ENCODE measurements at regions not wholly inside any gene's neighbourhood (a gene's known extent, or its start where the extent isn't known, plus 50 kb on each side); places are given as distances from the start of the nearest gene placed in this dataset.

DNA sequence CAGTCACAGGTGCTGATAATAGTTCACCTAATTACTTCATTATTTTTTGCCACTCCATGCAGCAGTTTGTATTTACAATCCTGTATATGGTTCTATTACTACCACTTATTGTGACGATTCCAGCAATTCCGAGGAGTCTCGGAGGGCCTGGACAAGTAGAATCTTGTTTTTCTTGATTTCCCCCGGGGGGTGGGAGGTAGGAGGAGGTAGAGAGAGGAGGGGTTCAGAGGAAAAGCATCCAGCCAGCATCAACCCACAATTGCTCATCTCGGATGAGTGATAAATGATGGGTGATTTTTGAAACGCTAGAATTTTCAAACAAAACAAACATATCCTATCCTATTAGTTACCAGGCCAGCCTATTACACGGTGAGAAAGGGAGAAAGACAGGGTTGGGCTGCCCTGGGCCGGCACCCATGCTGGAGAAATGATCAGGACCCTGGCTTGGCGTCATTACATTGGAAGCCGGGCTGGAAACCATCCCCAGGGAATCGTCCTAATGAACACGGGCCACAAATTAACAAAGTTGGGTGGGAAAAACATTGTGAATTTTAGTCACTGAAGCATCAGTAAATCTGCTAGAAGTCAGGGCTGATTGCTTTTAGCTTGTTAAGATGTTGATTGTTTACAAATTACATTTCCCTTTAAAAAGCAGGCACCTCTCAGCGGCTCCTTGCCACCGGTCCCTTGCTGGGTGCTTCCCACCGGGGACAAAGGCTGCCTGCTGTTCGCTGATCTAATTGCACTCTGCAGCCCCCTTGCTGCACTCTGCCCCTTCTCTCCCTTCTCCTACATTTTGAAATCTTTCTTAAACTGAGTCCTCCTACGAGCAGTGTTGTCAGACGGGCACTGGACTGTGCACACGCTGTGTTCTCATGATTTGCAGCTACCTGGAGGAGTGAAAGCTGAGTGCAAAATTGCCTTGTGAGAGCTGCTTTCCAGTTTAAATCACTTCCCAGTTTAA lies 95.5 kb downstream of the FAM204A start:
- no peak for DNase-seq (ENCODE audit: low read depth, low spot score)

DNA sequence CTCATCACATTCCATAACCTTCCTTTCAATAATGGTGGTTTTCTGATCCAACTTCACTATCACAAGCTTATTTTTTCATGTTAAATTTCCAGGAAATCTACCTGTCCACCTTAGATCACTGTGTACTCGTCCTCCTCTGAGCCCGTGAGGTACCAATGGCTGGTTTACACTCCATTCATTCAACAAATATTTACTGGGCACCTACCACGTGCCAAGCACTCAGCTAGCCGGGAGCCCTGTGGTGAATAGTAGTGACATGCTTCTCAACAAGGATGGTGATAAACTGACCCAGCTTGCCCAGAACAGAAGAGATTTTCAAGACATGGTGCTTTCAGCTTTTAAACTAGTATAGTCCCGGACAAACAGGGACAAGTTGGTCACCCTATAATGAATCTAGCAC lies 98.2 kb downstream of the FAM204A start:
- DNase-seq (ENCODE audit: low read depth, low spot score) = no peak

DNA sequence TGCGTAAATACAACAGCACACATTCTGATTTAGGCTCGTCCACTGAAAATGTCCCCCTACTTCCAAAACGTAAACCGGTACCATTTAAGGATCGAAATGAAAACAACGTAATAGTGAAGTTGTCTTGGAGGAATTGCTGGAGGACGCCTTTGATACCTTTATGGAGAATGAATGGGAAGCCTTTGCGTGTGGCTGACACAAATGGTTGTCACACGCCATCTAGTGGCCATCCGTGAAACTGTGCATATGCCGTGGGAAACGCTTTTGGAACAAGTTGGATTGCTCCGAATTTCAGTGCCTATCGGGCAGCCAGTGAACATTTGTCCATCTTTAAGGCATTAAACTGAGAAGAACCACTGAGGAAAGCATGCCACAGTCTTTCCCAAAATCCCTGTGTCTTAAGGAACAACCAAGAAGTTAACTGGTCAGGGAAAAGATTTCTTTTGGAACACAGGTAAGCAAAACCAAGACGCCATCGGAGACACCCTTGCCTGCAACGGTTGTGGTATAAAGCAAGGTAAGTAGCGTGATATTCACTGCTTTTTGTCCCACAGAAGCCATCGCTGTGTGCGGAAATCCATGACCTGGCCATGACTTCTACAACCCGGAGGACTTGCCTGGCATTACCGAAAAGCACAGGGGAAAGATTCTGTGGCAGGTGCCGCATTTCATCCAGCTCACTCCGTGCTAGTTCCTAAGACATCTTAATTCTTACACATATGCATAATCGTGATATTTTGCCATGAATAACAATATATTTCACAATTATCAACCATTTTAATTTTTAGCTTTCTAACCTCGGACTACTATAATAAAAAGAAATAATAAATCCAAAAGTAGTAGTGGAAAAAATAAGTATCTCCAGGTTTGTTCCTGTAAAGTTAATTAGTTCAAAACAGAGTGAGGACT lies 100.6 kb downstream of the FAM204A start:
- peak; percentile 32 for DNase-seq (ENCODE audit: low read depth, low spot score)

DNA sequence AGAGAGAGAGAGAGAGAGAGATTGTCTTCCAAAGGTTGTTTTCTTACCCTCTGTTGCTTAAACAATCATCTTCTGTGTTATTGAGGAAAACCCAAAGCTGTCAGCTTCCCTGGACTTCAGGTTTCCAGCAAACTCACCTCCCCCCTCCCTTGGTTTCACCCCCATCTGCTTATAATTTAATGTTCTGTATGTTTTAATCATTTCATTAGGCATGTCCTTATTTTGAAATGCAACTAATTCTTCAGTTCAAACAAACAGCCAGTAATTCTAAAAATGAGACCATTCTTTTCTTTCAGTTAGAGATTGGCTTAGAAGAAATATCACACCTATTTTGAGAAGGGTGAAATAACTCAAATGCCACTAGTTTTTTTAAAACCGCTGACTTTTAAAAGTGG lies 102.9 kb downstream of the FAM204A start:
- DNase-seq (ENCODE audit: low read depth, low spot score) = no peak

DNA sequence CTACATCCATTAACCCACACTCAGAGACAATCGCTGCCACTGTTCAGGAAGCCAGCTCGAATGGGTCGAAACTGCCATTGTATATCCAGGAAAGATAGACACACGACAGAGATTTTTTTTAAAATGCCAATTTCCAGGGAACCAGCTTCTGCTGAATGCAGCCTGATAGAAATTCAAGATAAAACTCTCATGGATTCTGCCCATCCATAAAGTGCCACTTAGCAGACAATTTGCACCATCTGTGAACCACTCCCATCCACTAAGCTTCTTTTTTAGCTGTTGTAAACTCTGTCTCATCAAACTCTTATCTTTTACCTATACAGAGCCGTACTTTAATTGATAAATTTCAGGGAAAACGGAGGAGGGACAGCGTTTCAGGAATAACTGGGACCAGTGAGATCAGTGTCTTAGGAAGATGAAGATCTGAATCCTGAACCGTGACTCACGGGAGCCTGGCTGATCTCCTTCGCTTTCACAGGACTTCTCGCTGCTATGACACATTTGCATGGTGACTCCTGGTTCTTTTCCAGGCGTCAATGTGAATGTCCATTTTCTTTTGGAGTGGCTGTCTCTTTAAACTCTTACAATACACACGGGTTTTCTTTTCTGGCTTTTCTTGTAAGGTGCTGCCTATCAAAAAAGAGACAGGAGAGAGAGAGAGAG lies 103.4 kb downstream of the FAM204A start:
- DNase-seq (ENCODE audit: low read depth, low spot score) = no peak

DNA sequence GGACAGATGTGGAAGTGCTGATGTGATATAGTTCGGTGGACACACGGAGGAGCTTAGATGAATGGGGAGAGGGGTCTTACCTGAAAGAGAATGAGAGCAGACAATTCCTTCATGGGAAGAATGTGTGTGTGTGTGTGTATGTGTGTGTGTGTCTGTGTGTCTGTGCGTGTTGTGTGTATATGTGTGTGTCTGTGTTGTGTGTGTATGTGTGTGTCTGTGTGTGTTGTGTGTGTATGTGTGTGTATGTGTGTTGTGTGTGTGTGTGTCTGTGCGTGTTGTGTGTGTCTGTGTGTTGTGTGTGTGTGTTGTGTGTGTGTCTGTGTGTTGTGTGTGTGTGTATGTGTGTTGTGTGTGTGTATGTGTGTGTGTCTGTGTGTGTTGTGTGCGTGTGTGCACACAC lies 104.2 kb downstream of the FAM204A start:
- DNase-seq (ENCODE audit: low read depth, low spot score) = no peak

DNA sequence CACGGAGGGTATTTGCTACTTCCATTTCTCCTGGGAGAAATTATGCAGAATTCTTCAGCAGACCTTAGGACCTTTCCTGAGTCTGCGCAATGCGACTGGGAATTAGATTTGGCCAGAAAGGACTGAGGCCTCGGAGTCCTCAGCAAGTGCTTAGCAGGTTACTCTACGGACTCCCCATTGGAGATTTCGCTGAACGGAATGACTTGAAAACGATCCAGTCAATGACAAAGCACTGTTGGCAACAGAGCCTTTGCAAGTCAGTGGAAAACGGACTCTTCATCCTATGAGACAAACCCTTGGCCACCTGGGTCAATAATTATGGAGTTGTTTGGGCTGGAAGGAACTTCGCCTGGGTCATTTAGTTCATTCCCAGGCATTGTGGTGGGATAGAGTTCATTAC lies 107.4 kb downstream of the FAM204A start:
- DNase-seq (ENCODE audit: low read depth, low spot score) = no peak

DNA sequence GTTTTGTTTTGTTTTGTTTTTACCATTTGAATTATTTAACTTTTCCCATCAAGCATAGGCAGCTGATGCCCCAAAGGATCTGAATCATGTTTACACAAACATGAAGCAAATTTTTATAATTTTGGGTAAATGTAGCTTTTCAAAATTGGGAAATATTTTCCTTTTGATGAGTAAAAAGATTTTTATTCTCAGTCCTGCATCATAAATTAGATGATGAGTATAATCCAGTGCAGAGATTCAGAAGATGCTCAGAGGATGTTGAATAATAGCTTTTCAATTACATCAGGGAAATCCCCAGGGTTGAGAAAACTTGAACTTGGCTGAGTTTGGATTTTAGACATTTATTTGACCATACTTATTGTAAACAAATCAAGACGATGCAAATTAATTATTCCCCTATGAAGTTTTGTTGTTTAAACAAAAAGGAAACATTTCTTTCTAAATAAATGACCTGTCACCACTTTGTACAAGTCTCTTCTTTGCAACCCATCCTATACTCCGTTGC lies 121.7 kb downstream of the FAM204A start:
- no peak for DNase-seq (ENCODE audit: low read depth, low spot score)

DNA sequence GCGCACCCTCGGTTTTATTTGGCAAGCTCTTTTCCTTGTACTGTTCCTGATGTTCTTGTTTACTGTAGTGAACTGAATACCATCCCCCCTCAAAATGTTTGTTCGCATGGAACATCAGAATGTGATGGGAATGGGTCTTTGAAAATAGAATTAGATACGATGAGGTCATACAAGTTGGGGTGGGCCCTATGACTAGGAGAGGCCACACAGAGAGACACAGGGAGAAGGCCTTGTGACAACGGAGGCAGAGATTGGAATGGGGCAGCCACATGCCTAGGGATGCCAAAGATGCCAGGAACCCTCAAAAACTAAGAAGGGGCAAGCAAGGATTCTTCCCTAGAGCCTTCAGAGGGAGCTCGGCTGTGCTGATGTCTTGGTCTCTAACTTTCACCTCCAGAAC lies 123.6 kb downstream of the FAM204A start:
- no peak for DNase-seq (ENCODE audit: low read depth, low spot score)

DNA sequence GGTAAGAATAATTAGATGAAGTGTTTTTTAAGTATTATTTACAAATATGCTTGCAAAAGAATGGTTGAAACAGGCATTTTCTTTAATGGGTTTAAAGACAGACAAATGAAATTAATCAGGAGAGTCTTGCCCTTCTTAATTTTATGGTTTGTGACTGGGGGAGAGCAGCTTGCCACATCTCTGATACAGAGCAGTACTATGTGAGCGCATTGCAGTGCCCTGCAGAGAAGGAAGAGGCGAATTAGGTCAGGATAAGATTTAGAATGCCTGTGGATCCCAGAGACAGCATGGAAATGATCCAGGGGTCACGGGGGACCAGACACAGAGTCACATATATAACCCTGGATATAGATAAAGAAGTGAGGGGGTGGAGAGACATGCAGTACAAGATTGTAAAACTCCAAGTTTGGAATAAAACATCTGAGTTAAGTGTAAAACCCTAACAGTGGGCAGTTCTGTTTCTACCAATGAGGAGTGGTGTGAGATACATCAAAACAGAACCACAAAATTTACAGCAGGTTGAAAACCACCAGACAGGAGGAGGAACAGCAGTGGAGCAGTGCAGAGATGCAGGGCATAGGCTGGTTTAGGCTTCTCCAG lies 125.5 kb downstream of the FAM204A start:
- DNase-seq (ENCODE audit: low read depth, low spot score) = no peak

DNA sequence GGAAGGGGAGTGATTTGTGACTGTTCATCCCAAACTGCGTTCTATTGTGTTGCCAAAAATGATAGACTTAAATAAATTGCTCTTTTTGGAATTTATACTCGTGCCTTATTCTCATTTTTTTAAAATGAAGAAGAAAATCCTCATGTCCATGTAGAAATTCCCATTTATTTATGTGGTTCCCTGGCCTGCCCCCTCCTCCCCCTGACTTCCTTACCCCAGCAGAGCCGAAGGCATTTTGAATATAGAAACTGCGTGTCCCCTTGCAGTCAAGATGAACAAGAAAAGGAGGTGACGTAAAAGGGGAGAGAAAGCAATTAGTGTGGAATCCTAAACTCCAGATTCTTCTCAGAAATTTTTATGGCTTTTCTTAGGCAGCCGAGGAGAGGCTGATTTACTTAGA lies 126.1 kb downstream of the FAM204A start:
- no peak for DNase-seq (ENCODE audit: low read depth, low spot score)

DNA sequence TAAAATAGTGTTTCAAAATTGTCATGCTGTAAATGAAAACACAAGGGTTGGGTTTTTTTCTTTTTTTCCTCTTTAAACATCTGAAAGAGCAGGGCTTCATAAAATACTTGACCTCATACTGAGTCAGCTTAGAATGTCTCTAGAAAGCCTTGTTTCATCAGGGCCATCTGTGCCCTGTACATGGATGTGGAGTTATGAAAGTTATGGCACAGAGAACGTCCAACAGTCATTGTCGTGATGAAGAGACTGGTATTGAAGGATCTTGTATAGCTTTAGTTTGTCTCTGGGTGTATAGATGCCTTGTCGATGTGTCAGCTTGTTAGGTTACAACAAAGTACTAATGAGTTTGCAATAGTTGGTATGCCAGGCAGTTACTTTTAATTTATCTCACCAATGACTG lies 127.3 kb downstream of the FAM204A start:
- no peak for DNase-seq (ENCODE audit: low read depth, low spot score)

DNA sequence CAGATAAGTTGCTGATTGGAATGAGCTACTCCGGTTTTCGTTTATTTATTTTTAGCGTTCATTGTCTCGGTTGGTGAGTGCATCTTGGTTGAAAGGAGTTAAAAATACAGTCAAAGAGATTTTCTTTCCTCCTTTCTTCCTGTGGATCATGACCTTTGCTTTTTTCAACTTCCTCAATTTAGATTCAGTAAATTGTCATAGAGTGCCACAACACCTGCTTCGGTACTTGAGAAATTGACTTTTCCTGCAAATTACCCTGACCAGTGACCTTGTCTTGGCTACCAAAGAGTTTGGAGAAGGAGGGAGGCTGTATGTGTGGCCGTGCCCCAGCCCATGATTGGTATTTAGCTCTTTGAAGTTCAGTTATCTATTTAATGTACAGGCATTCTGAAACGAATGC lies 128.7 kb downstream of the FAM204A start:
- DNase-seq (ENCODE audit: low read depth, low spot score) = no peak

DNA sequence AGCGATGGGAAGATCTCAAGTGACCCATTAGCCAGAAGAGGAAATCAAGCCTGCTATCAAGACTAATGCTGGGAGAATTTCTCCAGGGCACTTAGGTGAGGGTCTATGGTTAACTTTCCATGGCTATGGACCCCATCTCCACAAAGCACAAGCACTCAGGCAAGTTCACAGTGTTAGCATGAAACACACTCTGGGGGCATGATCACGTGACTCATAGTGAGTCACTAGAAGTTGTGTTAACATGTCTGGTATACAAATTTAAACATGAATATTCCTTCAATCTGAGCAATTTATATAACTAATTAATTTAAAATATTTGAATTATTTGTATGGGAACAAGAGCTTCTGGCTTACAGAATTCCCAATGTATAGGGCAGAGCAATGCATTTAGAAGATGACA lies 131.8 kb downstream of the FAM204A start:
- DNase-seq (ENCODE audit: low read depth, low spot score) = no peak

DNA sequence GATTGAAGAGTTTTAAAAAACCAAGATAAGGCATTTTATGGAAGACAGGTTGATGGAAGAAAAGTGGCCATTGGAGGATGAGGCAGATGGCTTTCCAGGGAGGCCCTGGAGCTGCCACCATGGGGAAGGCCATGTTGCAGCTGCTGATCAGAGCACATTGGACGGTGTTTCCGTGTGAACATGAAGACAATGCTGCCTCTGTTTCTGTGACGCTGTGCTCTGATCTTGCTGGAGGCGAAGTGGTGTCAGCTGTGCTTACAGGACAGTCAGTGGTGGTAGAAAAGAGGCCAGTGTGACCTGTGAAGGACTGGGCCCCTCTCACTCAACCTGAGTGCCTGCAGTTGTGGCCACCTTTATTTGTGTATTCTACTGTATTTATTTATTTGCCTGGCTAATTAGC lies 132.9 kb downstream of the FAM204A start:
- DNase-seq (ENCODE audit: low read depth, low spot score) = no peak

DNA sequence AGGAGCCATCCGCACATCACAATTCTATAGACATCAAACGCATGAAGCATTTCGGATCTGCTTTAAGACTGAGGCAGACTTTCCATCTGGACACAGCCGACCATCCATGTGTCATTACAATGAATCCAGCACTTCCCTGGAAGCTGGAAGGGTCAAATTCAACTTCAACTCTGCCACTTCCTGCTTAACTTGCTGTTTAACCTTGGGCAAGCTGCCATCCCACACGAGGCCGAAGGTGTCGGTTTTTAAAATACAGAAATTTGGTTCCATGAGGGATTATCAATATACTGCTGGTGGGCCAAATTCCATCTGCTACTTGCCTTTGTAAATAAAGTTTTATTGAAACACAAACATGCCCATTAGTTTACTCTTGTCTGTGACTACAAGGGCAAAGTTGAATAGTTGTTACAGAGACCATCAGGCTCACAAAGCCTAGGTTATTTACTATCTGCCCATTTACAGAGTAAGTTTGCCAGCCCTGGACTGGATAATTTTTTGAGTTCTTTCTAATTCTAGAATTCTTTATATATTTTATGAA lies 134.6 kb downstream of the FAM204A start:
- DNase-seq (ENCODE audit: low read depth, low spot score) = no peak

DNA sequence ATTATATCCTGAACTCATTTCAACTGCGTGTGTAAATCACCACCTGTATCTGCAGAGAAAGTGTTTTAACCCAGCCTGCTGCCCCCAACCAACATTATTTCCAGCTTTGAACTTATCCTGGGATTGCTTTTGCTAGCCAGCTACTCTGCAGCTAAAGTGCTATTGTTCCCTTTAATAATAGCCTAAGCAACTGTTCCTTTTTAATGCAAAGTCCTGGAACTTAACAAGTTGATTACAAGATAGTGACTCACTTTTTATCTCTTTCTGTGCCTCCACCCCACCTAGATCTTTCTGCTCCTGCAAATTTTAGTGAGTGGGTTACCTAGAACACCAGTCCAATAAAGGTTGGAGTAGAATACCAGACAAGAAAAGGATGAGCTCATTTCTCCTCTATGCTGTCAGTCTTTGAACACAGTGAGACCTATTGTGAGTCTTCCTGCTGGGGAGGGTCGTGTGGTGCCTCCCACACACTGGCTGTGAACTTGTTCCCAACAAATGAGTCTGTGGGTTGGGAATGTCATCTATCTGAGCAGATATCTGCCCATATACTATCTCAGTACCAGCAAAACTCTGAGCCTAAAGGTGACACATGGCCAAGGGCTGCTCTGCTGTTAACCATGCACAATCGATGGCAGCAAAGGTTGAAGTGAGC lies 137.7 kb downstream of the FAM204A start:
- no peak for DNase-seq (ENCODE audit: low read depth, low spot score)

DNA sequence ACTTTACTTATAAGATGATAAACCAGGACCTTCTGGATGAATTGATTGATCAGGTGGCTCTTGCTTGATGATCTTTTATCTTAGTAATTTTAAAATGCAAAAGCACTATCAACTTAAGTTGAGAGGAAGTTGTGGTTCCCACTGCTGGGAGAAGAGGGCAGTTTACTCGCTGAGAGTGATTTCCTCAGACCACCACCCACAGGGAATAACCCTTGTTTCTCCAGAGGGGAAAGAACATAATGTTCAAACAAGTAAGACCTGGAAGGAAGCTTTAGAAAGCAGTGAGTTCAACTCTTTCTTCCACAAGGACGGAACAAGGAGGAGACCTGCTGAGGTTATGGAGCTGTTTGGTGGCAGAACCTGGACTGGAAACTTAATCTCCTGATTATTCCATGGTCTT lies 138.7 kb downstream of the FAM204A start:
- no peak for DNase-seq (ENCODE audit: low read depth, low spot score)

DNA sequence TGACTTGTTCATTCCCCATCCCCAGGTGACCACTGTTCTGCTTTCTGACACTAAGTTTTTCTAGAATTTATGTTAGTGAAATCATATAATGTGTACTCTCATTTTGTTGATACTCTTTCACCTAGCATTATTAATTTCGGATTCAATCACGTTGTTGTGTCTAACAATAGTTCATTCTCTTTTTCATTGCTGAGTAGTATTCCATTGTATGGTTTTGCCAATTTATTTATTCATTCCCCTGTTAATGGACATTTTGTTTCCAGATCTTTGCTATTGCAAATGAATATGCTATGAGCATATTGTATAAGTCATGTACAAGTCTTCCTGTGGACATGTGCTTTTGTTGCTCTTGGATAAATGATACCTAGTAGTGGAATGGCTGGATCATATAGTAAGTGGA lies 146.4 kb downstream of the FAM204A start:
- no peak for DNase-seq (ENCODE audit: low read depth, low spot score)

DNA sequence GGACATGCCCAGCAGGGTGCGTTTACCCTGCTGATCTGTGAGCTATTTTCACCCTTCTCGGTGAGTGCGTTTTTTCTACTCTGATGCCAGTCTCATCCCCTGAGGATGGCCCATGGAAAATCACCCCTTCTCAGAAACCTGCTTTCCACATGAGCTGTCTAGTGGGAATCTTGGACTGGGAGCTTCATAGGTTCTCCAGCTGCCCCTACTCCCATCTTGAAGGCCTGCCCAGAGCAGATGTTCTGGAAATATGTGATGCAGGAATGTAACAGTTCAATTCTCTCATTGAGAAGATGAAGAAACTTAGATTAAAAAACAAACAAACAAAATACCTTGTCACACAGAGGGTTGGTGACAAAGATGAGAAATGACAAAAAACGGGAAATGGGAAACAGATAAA lies 146.9 kb upstream of the RAB11FIP2 start:
- no peak for DNase-seq (ENCODE audit: low read depth, low spot score)

Measured in pulmonary artery endothelial cell (primary cell).